H1 (cell line): ENCODE measurements at regions not wholly inside any gene's neighbourhood (a gene's known extent, or its start where the extent isn't known, plus 50 kb on each side); places are given as distances from the start of the nearest gene placed in this dataset.

ENCODE experiments used
- ATF3 ChIP-seq: IDR thresholded peaks from 2 replicates; pipeline ENCODE4 v1.6.1; 2011; ENCODE audit warnings: low read depth, mild to moderate bottlenecking, low read length; ENCODE audit not compliant: insufficient read depth
- EGR1 ChIP-seq: IDR thresholded peaks from 2 replicates; pipeline ENCODE4 v1.6.1; 2011; ENCODE audit warnings: low read depth, low read length, borderline replicate concordance

DNA sequence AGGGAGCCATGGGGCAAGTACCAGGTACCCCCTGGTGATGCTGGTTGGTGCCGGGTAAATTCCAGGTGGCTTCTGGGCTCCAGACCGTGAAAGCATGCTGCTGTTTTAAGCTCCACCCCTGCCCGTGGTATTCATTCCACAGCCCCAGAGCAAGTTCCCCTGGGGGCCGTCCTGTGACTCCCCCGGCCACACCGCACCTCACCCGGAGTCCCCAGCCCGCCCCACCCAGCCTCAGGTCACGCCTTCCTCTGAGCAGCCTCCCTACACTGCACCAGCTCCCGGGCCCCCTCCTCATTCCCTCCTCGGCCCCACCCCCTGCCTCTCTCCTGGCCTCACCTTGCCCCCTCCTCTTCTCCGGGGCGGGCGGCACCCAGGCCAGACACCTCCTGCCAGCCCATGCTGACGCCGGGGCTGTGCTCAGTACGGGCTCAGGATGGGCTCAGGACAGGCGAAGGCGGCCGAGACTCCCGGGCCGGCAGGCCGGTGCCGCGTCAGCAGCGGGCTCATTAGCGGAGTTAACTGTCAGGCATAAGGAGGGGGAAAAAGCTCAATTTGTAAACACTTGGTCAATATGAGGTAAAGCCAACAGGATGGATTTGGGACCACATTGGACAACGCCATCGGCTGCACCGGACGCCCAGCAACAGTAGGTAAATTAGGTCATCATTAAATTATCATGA, 127.4 kb downstream of the FAM53A start (continued):
- TF ChIP-seq ATF3 (no peak), EGR1 (no peak)
